Mesendoderm (in vitro differentiated cells): ENCODE measurements at regions not wholly inside any gene's neighbourhood (a gene's known extent, or its start where the extent isn't known, plus 50 kb on each side); places are given as distances from the start of the nearest gene placed in this dataset.

ENCODE experiments used
- DNase-seq: peaks from one replicate; pipeline ENCODE4 v3.0.0; 2013
- H2AK5ac ChIP-seq: 2 replicates; pipeline ENCODE4 v1.6.1; 2013; ENCODE audit warnings: low read length, inconsistent platforms
- H2BK120ac ChIP-seq: 2 replicates; pipeline ENCODE4 v1.6.1; 2013; ENCODE audit warnings: low read depth, mild to moderate bottlenecking, low read length, moderate library complexity, mixed read lengths
- H2BK15ac ChIP-seq: replicated peaks from 2 replicates; pipeline ENCODE4 v1.6.1; 2013; ENCODE audit warnings: low read depth, mild to moderate bottlenecking, moderate library complexity
- H2BK5ac ChIP-seq: 2 replicates; pipeline ENCODE4 v1.6.1; 2013; ENCODE audit warnings: low read length, inconsistent platforms
- H3K18ac ChIP-seq: 2 replicates; pipeline ENCODE4 v1.6.1; 2013; ENCODE audit warnings: mild to moderate bottlenecking, low read length, mixed read lengths
- H3K23ac ChIP-seq: one replicate; pipeline ENCODE4 v1.6.1; 2013; ENCODE audit warnings: low read length
- H3K27ac ChIP-seq: 2 replicates; pipeline ENCODE4 v1.5.1; 2013; ENCODE audit warnings: low read depth, mild to moderate bottlenecking, inconsistent platforms, low read length, moderate library complexity
- H3K27me3 ChIP-seq: 2 replicates; pipeline ENCODE4 v1.6.1; 2013; ENCODE audit warnings: low read length, control low read depth, mild to moderate bottlenecking, inconsistent platforms; ENCODE audit not compliant: insufficient read depth, poor library complexity
- H3K36me3 ChIP-seq: 2 replicates; pipeline ENCODE4 v1.6.1; 2013; ENCODE audit warnings: low read length, inconsistent platforms; ENCODE audit not compliant: control insufficient read depth, insufficient read depth
- H3K4ac ChIP-seq: one replicate; pipeline ENCODE4 v1.6.1; 2013; ENCODE audit warnings: low read depth, mild to moderate bottlenecking, low read length, moderate library complexity
- H3K4me1 ChIP-seq: 2 replicates; pipeline ENCODE4 v1.6.1; 2013; ENCODE audit warnings: low read depth, low read length, inconsistent platforms; ENCODE audit not compliant: control insufficient read depth
- H3K4me2 ChIP-seq: 2 replicates; pipeline ENCODE4 v1.6.1; 2013; ENCODE audit warnings: low read length
- H3K4me3 ChIP-seq: 2 replicates; pipeline ENCODE4 v1.5.1; 2013; ENCODE audit warnings: mild to moderate bottlenecking, low read length
- H3K56ac ChIP-seq: one replicate; pipeline ENCODE4 v1.6.1; 2013; ENCODE audit warnings: low read length
- H3K79me1 ChIP-seq: 2 replicates; pipeline ENCODE4 v1.6.1; 2013; ENCODE audit warnings: low read length, inconsistent platforms
- H3K79me2 ChIP-seq: 2 replicates; pipeline ENCODE4 v1.6.1; 2013; ENCODE audit warnings: mild to moderate bottlenecking, low read length; ENCODE audit not compliant: control insufficient read depth, insufficient read depth
- H3K9ac ChIP-seq: 2 replicates; pipeline ENCODE4 v1.6.1; 2013; ENCODE audit warnings: low read length, inconsistent platforms
- H4K5ac ChIP-seq: one replicate; pipeline ENCODE4 v1.6.1; 2013; ENCODE audit warnings: low read length
- H4K8ac ChIP-seq: one replicate; pipeline ENCODE4 v1.6.1; 2013; ENCODE audit warnings: low read depth, mild to moderate bottlenecking, control low read depth, low read length, moderate library complexity
- WGBS: extraction: QIAGEN DNeasy Blood & Tissue Kit; methylation state at CpG from one replicate; pipeline ENCODE4 v1.1.7; 2013; ENCODE audit warnings: low lambda C conversion rate, missing lambda C conversion rate; ENCODE audit not compliant: insufficient coverage; ENCODE audit errors: extremely low coverage; 5-methylcytosine and 5-hydroxymethylcytosine counted together

- 100% methylated on average over 1 of the region's 3 CpGs for WGBS
- Histone ChIP-seq H3K27me3 (no peaks in the 10 kb centered on the region), H3K23ac (no peak overlapping the region), H3K18ac (no peak overlapping the region), H3K4ac (no peak overlapping the region), H3K9ac (no peak overlapping the region), H3K56ac (no peak overlapping the region), H2BK15ac (no peak overlapping the region), H4K5ac (no peak overlapping the region), H3K36me3 (no peaks in the 10 kb centered on the region), H3K79me2 (no peaks in the 10 kb centered on the region), H3K27ac (no peak overlapping the region), H3K4me3 (no peak overlapping the region), H4K8ac (no peak overlapping the region), H2BK120ac (no peak overlapping the region), H2AK5ac (no peak overlapping the region), H3K79me1 (no peaks in the 10 kb centered on the region), H3K4me2 (no peak overlapping the region), H2BK5ac (no peak overlapping the region), H3K4me1 (no peaks in the 10 kb centered on the region)
- DNase-seq = no peak
These were observed 208.9 kb upstream of the PHACTR1 start for GRCh38 chr6:12507636-12508035.

GRCh38 chr6:12508553-12508952, 208.0 kb upstream of the PHACTR1 start:
- Histone ChIP-seq H3K27me3 (no peaks in the 10 kb centered on the region), H2AK5ac (no peak overlapping the region), H3K4me3 (no peak overlapping the region), H3K79me2 (no peaks in the 10 kb centered on the region), H3K9ac (no peak overlapping the region), H3K56ac (no peak overlapping the region), H3K36me3 (no peaks in the 10 kb centered on the region), H2BK15ac (no peak overlapping the region), H3K18ac (no peak overlapping the region), H3K27ac (no peak overlapping the region), H3K4me2 (no peak overlapping the region), H3K4ac (no peak overlapping the region), H2BK5ac (no peak overlapping the region), H3K23ac (no peak overlapping the region), H4K5ac (no peak overlapping the region), H4K8ac (no peak overlapping the region), H2BK120ac (no peak overlapping the region), H3K79me1 (no peaks in the 10 kb centered on the region), H3K4me1 (no peaks in the 10 kb centered on the region)
- DNase-seq = peak; percentile 79
- WGBS = no CpG with 5 or more reads among the region's 4 CpGs

GRCh38 chr6:12509060-12509459, 207.5 kb upstream of the PHACTR1 start:
- Histone ChIP-seq H3K18ac (no peak overlapping the region), H3K23ac (no peak overlapping the region), H3K36me3 (no peaks in the 10 kb centered on the region), H3K79me2 (no peaks in the 10 kb centered on the region), H3K4me1 (no peaks in the 10 kb centered on the region), H2BK15ac (no peak overlapping the region), H3K56ac (no peak overlapping the region), H3K4me3 (no peak overlapping the region), H3K27ac (no peak overlapping the region), H2AK5ac (no peak overlapping the region), H3K27me3 (no peaks in the 10 kb centered on the region), H2BK5ac (no peak overlapping the region), H3K4ac (no peak overlapping the region), H4K8ac (no peak overlapping the region), H4K5ac (no peak overlapping the region), H2BK120ac (no peak overlapping the region), H3K79me1 (no peaks in the 10 kb centered on the region), H3K4me2 (no peak overlapping the region), H3K9ac (no peak overlapping the region)
- WGBS = no CpG with 5 or more reads among the region's 1 CpG
- no peak for DNase-seq

- no peak overlapping the region for H3K4me3 ChIP-seq
- no peak overlapping the region for H2BK120ac ChIP-seq
- no peak overlapping the region for H3K4ac ChIP-seq
- H2BK5ac ChIP-seq = no peak overlapping the region
- no peak overlapping the region for H3K18ac ChIP-seq
- H3K27ac ChIP-seq = no peak overlapping the region
- no peaks in the 10 kb centered on the region for H3K79me2 ChIP-seq
- no peaks in the 10 kb centered on the region for H3K79me1 ChIP-seq
- no peaks in the 10 kb centered on the region for H3K36me3 ChIP-seq
- no peak overlapping the region for H3K23ac ChIP-seq
- H3K4me2 ChIP-seq = no peak overlapping the region
- no peak overlapping the region for H4K5ac ChIP-seq
- no peak overlapping the region for H2BK15ac ChIP-seq
- no peak overlapping the region for H2AK5ac ChIP-seq
- no peak overlapping the region for H3K9ac ChIP-seq
- WGBS = no CpG with 5 or more reads among the region's 1 CpG
- no peaks in the 10 kb centered on the region for H3K27me3 ChIP-seq
- H4K8ac ChIP-seq = no peak overlapping the region
- H3K4me1 ChIP-seq = no peaks in the 10 kb centered on the region
- H3K56ac ChIP-seq = no peak overlapping the region
- DNase-seq = no peak
These were observed 200.5 kb upstream of the PHACTR1 start for GRCh38 chr6:12516070-12516469.

- H3K27me3 ChIP-seq = no peaks in the 10 kb centered on the region
- no peak overlapping the region for H3K4me3 ChIP-seq
- no peak for DNase-seq
- H3K23ac ChIP-seq = no peak overlapping the region
- no peaks in the 10 kb centered on the region for H3K79me2 ChIP-seq
- no peak overlapping the region for H2AK5ac ChIP-seq
- H3K4ac ChIP-seq = no peak overlapping the region
- H2BK5ac ChIP-seq = no peak overlapping the region
- H3K56ac ChIP-seq = no peak overlapping the region
- no peak overlapping the region for H4K5ac ChIP-seq
- no peak overlapping the region for H2BK15ac ChIP-seq
- no CpG with 5 or more reads among the region's 1 CpG for WGBS
- H3K18ac ChIP-seq = no peak overlapping the region
- no peak overlapping the region for H3K9ac ChIP-seq
- no peak overlapping the region for H2BK120ac ChIP-seq
- H3K4me2 ChIP-seq = no peak overlapping the region
- no peaks in the 10 kb centered on the region for H3K4me1 ChIP-seq
- no peaks in the 10 kb centered on the region for H3K79me1 ChIP-seq
- no peaks in the 10 kb centered on the region for H3K36me3 ChIP-seq
- no peak overlapping the region for H3K27ac ChIP-seq
- H4K8ac ChIP-seq = no peak overlapping the region
These were observed 194.2 kb upstream of the PHACTR1 start for GRCh38 chr6:12522347-12522746.

GRCh38 chr6:12523726-12524125, 192.8 kb upstream of the PHACTR1 start:
- Histone ChIP-seq H3K27me3 (no peaks in the 10 kb centered on the region), H3K79me1 (no peaks in the 10 kb centered on the region), H3K27ac (no peak overlapping the region), H2BK5ac (no peak overlapping the region), H3K4me3 (no peak overlapping the region), H3K18ac (no peak overlapping the region), H3K56ac (no peak overlapping the region), H3K23ac (no peak overlapping the region), H3K4me1 (no peaks in the 10 kb centered on the region), H4K8ac (no peak overlapping the region), H3K79me2 (no peaks in the 10 kb centered on the region), H3K4ac (no peak overlapping the region), H2AK5ac (no peak overlapping the region), H2BK120ac (no peak overlapping the region), H4K5ac (no peak overlapping the region), H3K9ac (no peak overlapping the region), H3K4me2 (no peak overlapping the region), H2BK15ac (no peak overlapping the region), H3K36me3 (no peaks in the 10 kb centered on the region)
- WGBS = no CpG with 5 or more reads among the region's 1 CpG
- DNase-seq = no peak
